T-helper 1 cell treated with Interleukin-12 subunit alpha and Interleukin-12 subunit beta and Interleukin-4 antibody, amounts not matched to agents 30 μg/mL and 1 μg/mL, for 36 hours (primary cell): ENCODE measurements at regions not wholly inside any gene's neighbourhood (a gene's known extent, or its start where the extent isn't known, plus 50 kb on each side); places are given as distances from the start of the nearest gene placed in this dataset.

ENCODE experiments used
- H3K27ac Mint-ChIP-seq: one replicate; pipeline ENCODE4 v1.8.0; 2021; ENCODE audit warnings: mild to moderate bottlenecking, mixed read lengths
- H3K27me3 Mint-ChIP-seq: one replicate; pipeline ENCODE4 v1.8.0; 2021; ENCODE audit warnings: low read depth, mixed read lengths
- H3K36me3 Mint-ChIP-seq: one replicate; pipeline ENCODE4 v1.8.0; 2021; ENCODE audit warnings: low read depth, mixed read lengths
- H3K4me1 Mint-ChIP-seq: one replicate; pipeline ENCODE4 v1.8.0; 2021; ENCODE audit warnings: low read depth, mixed read lengths
- H3K4me3 Mint-ChIP-seq: one replicate; pipeline ENCODE4 v1.8.0; 2021; ENCODE audit warnings: mild to moderate bottlenecking, moderate library complexity, mixed read lengths
- H3K9me3 Mint-ChIP-seq: one replicate; pipeline ENCODE4 v1.8.0; 2021; ENCODE audit warnings: mixed read lengths

- no peak overlapping the region for H3K27ac Mint-ChIP-seq
- H3K9me3 Mint-ChIP-seq = peaks cover 87% of the 10 kb centered on the region
- H3K27me3 Mint-ChIP-seq = peaks cover 35% of the 10 kb centered on the region
- peaks cover 37% of the 10 kb centered on the region for H3K36me3 Mint-ChIP-seq
- H3K4me1 Mint-ChIP-seq = no peaks in the 10 kb centered on the region
- H3K4me3 Mint-ChIP-seq = no peak overlapping the region
Measured at GRCh38 chr5:159385536-159385935, 55.2 kb upstream of the IL12B start.

GRCh38 chr5:159386028-159386711, 55.9 kb upstream of the IL12B start:
- peaks cover 39% of the 10 kb centered on the region for H3K27me3 Mint-ChIP-seq
- no peaks in the 10 kb centered on the region for H3K4me1 Mint-ChIP-seq
- H3K36me3 Mint-ChIP-seq = peaks cover 38% of the 10 kb centered on the region
- H3K27ac Mint-ChIP-seq = no peak overlapping the region
- H3K9me3 Mint-ChIP-seq = peaks cover 87% of the 10 kb centered on the region
- H3K4me3 Mint-ChIP-seq = peak overlapping the region; percentile 7

- no peak overlapping the region for H3K27ac Mint-ChIP-seq
Measured at GRCh38 chr5:159392871-159393270, 62.6 kb upstream of the IL12B start.

DNA sequence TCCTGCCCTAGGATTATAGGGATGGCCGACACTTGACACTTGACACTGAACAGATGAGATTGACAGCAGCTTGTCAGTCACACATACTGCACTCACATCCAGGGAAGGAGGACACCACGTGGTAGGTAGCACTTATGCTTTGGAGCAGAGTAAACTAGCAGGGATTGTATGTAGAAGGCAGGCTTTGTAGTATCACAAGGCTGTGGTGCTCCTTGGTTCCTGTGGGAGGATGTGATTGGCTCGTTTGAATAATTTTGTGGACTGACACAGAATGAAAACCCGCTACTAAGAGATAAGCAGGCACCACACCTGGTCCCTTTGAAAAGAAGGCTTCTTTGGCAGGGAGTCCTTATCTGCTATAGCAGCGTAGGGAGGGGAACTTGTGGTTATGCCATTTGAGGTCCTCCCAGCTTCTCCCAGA, 63.6 kb upstream of the IL12B start:
- Mint-ChIP-seq H3K27ac (no peak overlapping the region), H3K4me1 (peaks cover 8% of the 10 kb centered on the region), H3K36me3 (peaks cover 14% of the 10 kb centered on the region), H3K9me3 (peaks cover 31% of the 10 kb centered on the region), H3K27me3 (peaks cover 58% of the 10 kb centered on the region), H3K4me3 (no peak overlapping the region)

More at GRCh38 chr5:159392871-159393270, 62.6 kb upstream of the IL12B start:
- Mint-ChIP-seq H3K27me3 (peaks cover 60% of the 10 kb centered on the region), H3K4me3 (no peak overlapping the region), H3K4me1 (peaks cover 8% of the 10 kb centered on the region), H3K36me3 (peaks cover 20% of the 10 kb centered on the region), H3K9me3 (peaks cover 41% of the 10 kb centered on the region)

GRCh38 chr5:159395202-159395601, 64.9 kb upstream of the IL12B start:
- Mint-ChIP-seq H3K27ac (no peak overlapping the region), H3K4me3 (no peak overlapping the region), H3K36me3 (peaks cover 13% of the 10 kb centered on the region), H3K9me3 (peaks cover 21% of the 10 kb centered on the region), H3K4me1 (peaks cover 8% of the 10 kb centered on the region), H3K27me3 (peaks cover 52% of the 10 kb centered on the region)

DNA sequence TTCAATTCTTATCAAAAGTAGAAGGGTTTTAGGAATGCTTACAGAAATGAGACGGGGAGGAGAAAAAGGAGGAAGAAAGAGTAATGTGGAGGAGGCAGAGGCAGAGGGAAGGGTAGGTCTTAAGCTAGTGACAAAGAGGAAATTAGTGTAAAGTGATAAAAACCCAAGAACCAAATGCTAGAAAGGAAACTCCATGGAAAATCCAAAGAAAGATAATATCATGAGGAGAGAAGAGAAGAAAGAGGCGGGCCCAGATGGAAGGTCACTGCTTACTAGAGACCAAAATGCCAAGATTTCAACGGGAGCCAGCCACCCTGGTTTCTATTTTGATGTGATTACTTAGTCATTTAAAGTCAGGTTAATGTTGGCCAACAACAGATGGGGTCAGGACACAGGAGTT, 68.6 kb upstream of the IL12B start:
- Mint-ChIP-seq H3K9me3 (no peaks in the 10 kb centered on the region), H3K36me3 (peaks cover 5% of the 10 kb centered on the region), H3K27me3 (peaks cover 60% of the 10 kb centered on the region), H3K4me1 (peaks cover 2% of the 10 kb centered on the region), H3K4me3 (no peak overlapping the region), H3K27ac (no peak overlapping the region)

GRCh38 chr5:159400476-159400875, 70.2 kb upstream of the IL12B start:
- Mint-ChIP-seq H3K27ac (no peak overlapping the region), H3K4me3 (no peak overlapping the region), H3K27me3 (peaks cover 69% of the 10 kb centered on the region), H3K4me1 (peaks cover 3% of the 10 kb centered on the region), H3K36me3 (peaks cover 5% of the 10 kb centered on the region), H3K9me3 (no peaks in the 10 kb centered on the region)

DNA sequence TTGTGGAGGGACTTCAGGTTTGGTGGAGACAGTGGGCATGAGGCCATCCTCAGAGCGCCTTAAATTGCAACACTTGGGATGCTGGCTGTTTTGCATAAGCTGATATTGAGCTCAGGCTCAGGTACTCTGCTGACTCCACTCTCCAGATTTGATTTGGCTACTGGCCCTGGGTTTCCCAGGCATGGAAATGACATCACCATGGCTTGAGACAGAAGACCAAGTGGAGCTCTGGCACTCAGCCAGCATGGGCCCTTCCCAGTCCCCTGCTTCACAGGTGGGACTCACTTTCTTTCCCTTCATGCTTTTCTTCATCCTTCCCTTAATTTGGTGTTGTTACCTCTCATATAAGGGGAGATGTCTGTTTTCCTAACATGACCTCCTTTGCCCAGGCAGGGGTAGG, 72.0 kb upstream of the IL12B start:
- Mint-ChIP-seq H3K36me3 (peaks cover 9% of the 10 kb centered on the region), H3K27me3 (peaks cover 72% of the 10 kb centered on the region), H3K4me1 (peaks cover 5% of the 10 kb centered on the region), H3K4me3 (no peak overlapping the region), H3K27ac (no peak overlapping the region), H3K9me3 (no peaks in the 10 kb centered on the region)

- Mint-ChIP-seq H3K9me3 (no peaks in the 10 kb centered on the region), H3K4me3 (no peak overlapping the region), H3K27me3 (peaks cover 74% of the 10 kb centered on the region), H3K27ac (no peak overlapping the region), H3K36me3 (peaks cover 12% of the 10 kb centered on the region), H3K4me1 (peaks cover 7% of the 10 kb centered on the region)
Measured at GRCh38 chr5:159402856-159403255, 72.6 kb upstream of the IL12B start.

- Mint-ChIP-seq H3K4me1 (peaks cover 11% of the 10 kb centered on the region), H3K27ac (no peak overlapping the region), H3K27me3 (peaks cover 77% of the 10 kb centered on the region), H3K36me3 (peaks cover 19% of the 10 kb centered on the region), H3K4me3 (no peak overlapping the region), H3K9me3 (peaks cover 11% of the 10 kb centered on the region)
Measured at GRCh38 chr5:159403906-159404681, 73.8 kb upstream of the IL12B start.

DNA sequence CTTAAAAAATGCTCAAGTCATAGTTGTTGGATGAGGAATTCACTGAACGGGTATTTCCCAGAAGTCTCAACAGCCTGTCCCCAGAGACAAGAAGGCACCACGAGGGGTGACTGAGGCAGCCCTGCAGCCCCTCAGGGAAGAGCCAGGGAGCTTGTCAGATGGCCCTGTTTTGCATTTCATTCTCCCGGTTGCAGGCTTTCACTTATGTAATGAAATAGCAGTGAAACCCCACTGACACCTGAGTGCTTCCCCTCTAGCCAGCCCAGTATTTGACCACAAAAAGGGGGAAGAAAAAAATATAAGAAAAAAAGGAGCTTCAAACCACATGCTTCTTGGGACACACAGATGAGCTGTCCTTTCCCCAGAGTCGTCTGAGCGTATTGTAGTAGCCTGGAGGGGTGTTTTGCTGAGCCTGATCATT, 75.3 kb upstream of the IL12B start:
- H3K36me3 Mint-ChIP-seq = peaks cover 23% of the 10 kb centered on the region
- H3K9me3 Mint-ChIP-seq = peaks cover 13% of the 10 kb centered on the region
- no peak overlapping the region for H3K4me3 Mint-ChIP-seq
- peaks cover 25% of the 10 kb centered on the region for H3K4me1 Mint-ChIP-seq
- no peak overlapping the region for H3K27ac Mint-ChIP-seq
- peaks cover 69% of the 10 kb centered on the region for H3K27me3 Mint-ChIP-seq

DNA sequence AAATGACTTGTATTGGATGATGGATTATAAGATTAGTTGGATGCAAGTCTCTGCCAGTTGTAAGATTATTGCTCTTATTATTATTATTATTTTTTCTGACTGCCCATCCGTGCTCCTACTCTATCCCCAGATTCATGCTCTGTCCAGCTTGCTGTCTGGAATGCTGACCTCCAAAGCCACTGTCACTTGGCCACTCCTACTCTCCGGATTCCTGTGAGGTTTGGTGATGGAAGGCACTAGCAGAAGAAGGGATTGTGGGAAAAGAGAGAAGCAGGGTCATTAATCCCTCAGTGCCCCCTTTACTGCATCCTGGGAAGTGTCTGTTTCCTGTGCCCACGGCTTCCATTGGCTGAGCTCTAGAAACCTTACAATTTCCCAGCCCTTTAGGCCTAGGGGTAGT, 76.3 kb upstream of the IL12B start:
- Mint-ChIP-seq H3K27me3 (peaks cover 67% of the 10 kb centered on the region), H3K36me3 (peaks cover 27% of the 10 kb centered on the region)

GRCh38 chr5:159409801-159410200, 79.5 kb upstream of the IL12B start:
- H3K27ac Mint-ChIP-seq = peak overlapping the region; percentile 62
- H3K36me3 Mint-ChIP-seq = peaks cover 29% of the 10 kb centered on the region
- peaks cover 56% of the 10 kb centered on the region for H3K4me1 Mint-ChIP-seq
- H3K27me3 Mint-ChIP-seq = peaks cover 43% of the 10 kb centered on the region
- H3K9me3 Mint-ChIP-seq = peaks cover 22% of the 10 kb centered on the region
- peak overlapping the region; percentile 29 for H3K4me3 Mint-ChIP-seq

More for the DNA sequence above, 76.3 kb upstream of the IL12B start:
- no peak overlapping the region for H3K27ac Mint-ChIP-seq
- H3K9me3 Mint-ChIP-seq = peaks cover 20% of the 10 kb centered on the region
- H3K4me3 Mint-ChIP-seq = no peak overlapping the region
- H3K4me1 Mint-ChIP-seq = peaks cover 35% of the 10 kb centered on the region

- peaks cover 29% of the 10 kb centered on the region for H3K36me3 Mint-ChIP-seq
- peaks cover 56% of the 10 kb centered on the region for H3K4me1 Mint-ChIP-seq
- H3K27ac Mint-ChIP-seq = peak overlapping the region; percentile 47
- peak overlapping the region; percentile 13 for H3K4me3 Mint-ChIP-seq
- H3K27me3 Mint-ChIP-seq = peaks cover 41% of the 10 kb centered on the region
- peaks cover 22% of the 10 kb centered on the region for H3K9me3 Mint-ChIP-seq
Measured at GRCh38 chr5:159410480-159410879, 80.2 kb upstream of the IL12B start.

GRCh38 chr5:159411115-159411514, 80.8 kb upstream of the IL12B start:
- H3K36me3 Mint-ChIP-seq = peaks cover 29% of the 10 kb centered on the region
- peak overlapping the region; percentile 98 for H3K27ac Mint-ChIP-seq
- peaks cover 56% of the 10 kb centered on the region for H3K4me1 Mint-ChIP-seq
- peaks cover 36% of the 10 kb centered on the region for H3K27me3 Mint-ChIP-seq
- H3K4me3 Mint-ChIP-seq = no peak overlapping the region
- H3K9me3 Mint-ChIP-seq = peaks cover 22% of the 10 kb centered on the region
